GM12892 (cell line): ENCODE measurements at regions not wholly inside any gene's neighbourhood (a gene's known extent, or its start where the extent isn't known, plus 50 kb on each side); places are given as distances from the start of the nearest gene placed in this dataset.

ENCODE experiments used
- POLR2A ChIP-seq: IDR thresholded peaks from 2 replicates; pipeline ENCODE4 v1.6.1; 2011; ENCODE audit warnings: low read depth, low read length, control low read depth
- POLR2AphosphoS5 ChIP-seq: IDR thresholded peaks from 2 replicates; pipeline ENCODE4 v1.6.1; 2011; ENCODE audit warnings: low read depth, low read length, control low read depth
- TAF1 ChIP-seq: IDR thresholded peaks from 2 replicates; pipeline ENCODE4 v1.6.1; 2011; ENCODE audit warnings: low read depth, mild to moderate bottlenecking, control low read depth, low read length, borderline replicate concordance

DNA sequence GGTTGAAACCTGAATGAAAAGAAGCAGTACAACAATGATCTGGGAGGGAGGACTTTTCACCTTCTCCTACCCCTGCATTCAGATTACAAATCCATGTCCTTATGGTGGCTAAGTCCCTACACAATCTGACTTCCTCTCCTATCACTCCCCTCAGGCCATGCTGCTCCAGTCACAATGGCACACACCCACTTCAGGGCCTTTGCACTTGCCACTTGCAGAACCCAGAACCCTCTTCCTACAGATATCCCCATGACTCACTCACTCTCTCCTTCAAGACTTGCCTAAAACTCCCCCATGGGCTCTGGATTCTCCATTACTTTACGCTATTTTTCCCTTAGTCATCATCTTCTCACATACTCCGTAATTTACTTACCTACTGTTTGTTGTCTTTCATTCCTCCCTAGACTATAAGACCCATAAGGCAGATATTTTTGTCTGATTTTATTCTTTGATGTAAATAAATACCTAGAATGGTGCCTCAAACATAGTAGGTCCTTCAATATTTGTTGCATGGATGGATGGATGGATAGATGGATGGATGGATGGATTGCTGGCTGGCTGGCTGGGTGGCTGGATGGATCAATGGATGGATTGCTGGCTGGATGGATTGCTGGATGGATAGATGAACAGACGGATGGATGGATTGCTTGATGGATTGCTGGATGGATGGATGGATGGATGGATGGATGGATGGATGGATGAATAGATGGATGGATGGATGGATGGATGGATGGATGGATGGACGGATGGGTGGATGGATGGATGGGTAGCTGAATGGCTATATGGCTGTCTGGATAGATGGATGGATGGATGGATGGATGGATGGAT lies 94.7 kb upstream of the NAV2 start:
- no peak for TF ChIP-seq TAF1
- no peak for TF ChIP-seq POLR2AphosphoS5
- TF ChIP-seq POLR2A, result no peak
